Fibroblast of lung (primary cell): ENCODE measurements at regions not wholly inside any gene's neighbourhood (a gene's known extent, or its start where the extent isn't known, plus 50 kb on each side); places are given as distances from the start of the nearest gene placed in this dataset.

Experiments used
- DNase-seq, 2 donors: peaks; one replicate each; pipeline versions ENCODE4 v3.0.0 to v3.0.0-alpha.2; 2010; ENCODE audit warnings: low read depth in 2 of 2
- H2AFZ ChIP-seq: 2 replicates; pipeline ENCODE4 v1.5.1; 2012; ENCODE audit warnings: low read length, control low read depth, inconsistent platforms
- H3K27ac ChIP-seq: 2 replicates; pipeline ENCODE4 v1.5.1; 2011; ENCODE audit warnings: low read length, control low read depth; ENCODE audit not compliant: insufficient read depth
- H3K27me3 ChIP-seq: 2 replicates; pipeline ENCODE4 v1.5.1; 2011; ENCODE audit warnings: mild to moderate bottlenecking, low read length; ENCODE audit not compliant: control insufficient read depth, insufficient read depth
- H3K36me3 ChIP-seq: 2 replicates; pipeline ENCODE4 v1.5.1; 2011; ENCODE audit warnings: low read length; ENCODE audit not compliant: control insufficient read depth, insufficient read depth
- H3K4me1 ChIP-seq: 2 replicates; pipeline ENCODE4 v1.5.1; 2011; ENCODE audit warnings: low read length; ENCODE audit not compliant: control insufficient read depth, insufficient read depth; ENCODE audit errors: extremely low read depth
- H3K4me2 ChIP-seq: 2 replicates; pipeline ENCODE4 v1.5.1; 2011; ENCODE audit warnings: low read length, control low read depth; ENCODE audit not compliant: insufficient read depth; ENCODE audit errors: extremely low read depth
- H3K4me3 ChIP-seq, 4 experiments: fragments of 200-600 bp in 1 of 4; sonication (generic) in 1 of 4; replicated peaks in 1 of 4; 2 replicates each; pipeline ENCODE4 v1.5.1; 2011 to 2016; ENCODE audit warnings: low read length in 4 of 4, low read depth in 3 of 4, mild to moderate bottlenecking in 3 of 4, control low read depth in 2 of 4, inconsistent platforms in 1 of 4, mixed read lengths in 1 of 4; ENCODE audit not compliant: insufficient read depth in 1 of 4; ENCODE audit errors: control extremely low read depth in 1 of 4
- H3K79me2 ChIP-seq: 2 replicates; pipeline ENCODE4 v1.5.1; 2012; ENCODE audit warnings: mild to moderate bottlenecking, low read length, inconsistent platforms; ENCODE audit not compliant: control insufficient read depth, insufficient read depth
- H3K9ac ChIP-seq: 2 replicates; pipeline ENCODE4 v1.5.1; 2011; ENCODE audit warnings: mild to moderate bottlenecking, low read length, control low read depth; ENCODE audit not compliant: insufficient read depth
- H3K9me3 ChIP-seq: 2 replicates; pipeline ENCODE4 v1.5.1; 2012; ENCODE audit warnings: low read depth, low read length; ENCODE audit not compliant: control insufficient read depth, insufficient read depth
- H4K20me1 ChIP-seq: 2 replicates; pipeline ENCODE4 v1.5.1; 2011; ENCODE audit warnings: low read length; ENCODE audit not compliant: control insufficient read depth, insufficient read depth; ENCODE audit errors: extremely low read depth
- CTCF ChIP-seq, 2 donors: IDR thresholded peaks in 1 of 2; conservative IDR thresholded peaks in 1 of 2; 1 replicate in 1 of 2; 2 replicates in 1 of 2; pipeline ENCODE4 v1.5.1; 2011 to 2012; ENCODE audit warnings: low read length in 2 of 2, control low read depth in 1 of 2, inconsistent platforms in 1 of 2, low read depth in 1 of 2, mild to moderate bottlenecking in 1 of 2
- EZH2 ChIP-seq: IDR thresholded peaks from 2 replicates; pipeline ENCODE4 v1.5.1; 2012; ENCODE audit warnings: low read length, control low read depth, mild to moderate bottlenecking; ENCODE audit errors: missing control alignments

DNA sequence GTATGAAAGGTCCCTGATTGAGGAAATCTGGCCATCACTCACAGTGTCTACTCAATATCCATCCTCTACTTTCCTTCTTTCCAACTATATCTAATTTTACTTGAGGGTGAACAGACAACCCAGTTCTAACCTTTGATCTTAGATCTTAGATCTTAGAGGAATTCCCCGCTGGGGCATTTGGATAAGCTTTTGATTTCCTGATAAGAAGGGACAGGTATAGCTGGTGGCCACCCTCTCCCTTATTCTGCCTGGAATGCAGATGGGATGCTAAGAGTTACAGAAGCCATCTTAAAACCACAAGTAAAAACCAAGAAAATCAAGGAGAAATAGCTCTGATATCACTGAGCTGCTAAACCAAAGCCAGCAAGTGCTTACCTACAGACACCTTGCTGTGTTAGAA is 77.2 kb upstream of the ACSL3 start:
- DNase-seq, result no peak
- H2AFZ ChIP-seq, result no peak overlapping the region
- H3K36me3 ChIP-seq, result no peaks in the 10 kb centered on the region
- TF ChIP-seq EZH2 (no peak), CTCF (conservative IDR thresholded peaks at IDR 0.05 in 1 of 2, IDR thresholded peaks at IDR 0.05 in 1 of 2; ENCODE audit: low read depth in 1 of 2, low read length in 2 of 2) (no peak)
- no peaks in the 10 kb centered on the region for H3K27me3 ChIP-seq
- no peaks in the 10 kb centered on the region for H4K20me1 ChIP-seq
- H3K9me3 ChIP-seq, result no peaks in the 10 kb centered on the region
- H3K4me3 ChIP-seq, result no peak overlapping the region
- no peak overlapping the region for H3K4me2 ChIP-seq
- no peaks in the 10 kb centered on the region for H3K79me2 ChIP-seq
- no peak overlapping the region for H3K27ac ChIP-seq
- no peak overlapping the region for H3K9ac ChIP-seq
- H3K4me1 ChIP-seq, result no peaks in the 10 kb centered on the region

DNA sequence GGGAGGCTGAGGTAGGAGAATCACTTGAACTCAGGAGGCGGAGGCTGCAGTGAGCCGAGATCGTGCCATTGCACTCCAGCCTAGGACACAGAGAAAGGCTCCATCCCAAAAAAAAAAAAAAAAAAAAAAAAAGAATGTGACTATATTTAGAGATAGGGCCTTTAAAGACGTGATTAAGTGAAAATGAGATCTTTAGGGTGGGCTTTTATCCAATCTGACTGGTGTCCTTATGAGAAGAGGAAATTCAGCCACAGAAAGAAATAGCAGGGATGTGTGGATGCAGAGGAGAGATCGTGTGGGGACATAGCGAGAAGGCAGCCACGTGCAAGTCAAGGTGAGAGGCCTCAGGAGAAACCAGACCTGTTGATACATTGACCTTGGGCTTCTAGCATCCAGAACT is 69.9 kb upstream of the ACSL3 start:
- H3K9ac ChIP-seq, result no peak overlapping the region
- no peaks in the 10 kb centered on the region for H3K9me3 ChIP-seq
- H3K4me3 ChIP-seq, result no peak overlapping the region
- H2AFZ ChIP-seq, result no peak overlapping the region
- no peaks in the 10 kb centered on the region for H4K20me1 ChIP-seq
- TF ChIP-seq EZH2 (no peak), CTCF (conservative IDR thresholded peaks at IDR 0.05 in 1 of 2, IDR thresholded peaks at IDR 0.05 in 1 of 2; ENCODE audit: low read depth in 1 of 2, low read length in 2 of 2) (no peak)
- H3K4me2 ChIP-seq, result no peak overlapping the region
- H3K4me1 ChIP-seq, result peaks cover 2% of the 10 kb centered on the region
- no peak for DNase-seq
- H3K27ac ChIP-seq, result no peak overlapping the region
- no peaks in the 10 kb centered on the region for H3K79me2 ChIP-seq
- no peaks in the 10 kb centered on the region for H3K36me3 ChIP-seq
- H3K27me3 ChIP-seq, result no peaks in the 10 kb centered on the region

DNA sequence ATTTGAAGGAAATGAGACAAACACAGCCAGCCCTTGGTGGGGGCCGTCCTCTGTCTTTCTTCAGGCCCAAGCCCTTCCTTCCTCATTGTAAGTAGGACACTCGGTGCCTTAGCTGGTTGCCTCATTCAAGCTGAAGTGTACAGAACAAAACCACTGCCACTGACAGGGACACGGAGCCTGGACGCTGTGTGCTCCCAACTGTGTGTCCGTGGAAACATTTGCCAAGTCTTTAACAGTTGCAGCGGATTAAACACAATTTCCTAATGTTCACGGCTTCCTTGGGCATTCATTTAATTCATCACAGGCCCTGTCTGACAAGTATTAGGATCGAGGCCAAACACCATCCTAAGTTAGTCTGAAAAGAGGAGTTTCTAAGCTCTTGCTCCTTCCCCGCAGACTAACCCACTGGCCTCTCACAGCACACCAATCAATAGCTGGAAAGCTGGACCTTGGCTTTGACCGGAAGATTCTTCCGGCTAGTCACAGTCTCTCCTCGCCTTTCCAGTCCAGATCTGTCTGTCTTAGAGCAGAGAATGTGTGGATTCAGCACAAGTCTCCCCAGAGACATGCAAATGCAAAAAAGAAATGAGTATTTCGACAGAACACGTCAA is 68.7 kb upstream of the ACSL3 start:
- Histone ChIP-seq H3K4me3 (no peak overlapping the region), H2AFZ (peak overlapping the region; percentile 88), H3K27ac (no peak overlapping the region), H3K4me2 (peak overlapping the region; percentile 80), H4K20me1 (no peaks in the 10 kb centered on the region), H3K9ac (no peak overlapping the region), H3K4me1 (peaks cover 7% of the 10 kb centered on the region), H3K36me3 (no peaks in the 10 kb centered on the region), H3K79me2 (no peaks in the 10 kb centered on the region), H3K27me3 (no peaks in the 10 kb centered on the region), H3K9me3 (no peaks in the 10 kb centered on the region)
- TF ChIP-seq EZH2 (no peak), CTCF (conservative IDR thresholded peaks at IDR 0.05 in 1 of 2, IDR thresholded peaks at IDR 0.05 in 1 of 2; ENCODE audit: low read depth in 1 of 2, low read length in 2 of 2) (no peak)
- DNase-seq, result peak; percentile 50 to 66
